WTC11 (cell line): ENCODE measurements at regions not wholly inside any gene's neighbourhood (a gene's known extent, or its start where the extent isn't known, plus 50 kb on each side); places are given as distances from the start of the nearest gene placed in this dataset.

Experiments
- CTCF ChIP-seq: fragments of 200-600 bp; IDR thresholded peaks from 2 replicates; pipeline ENCODE4 v1.8.0; 2022; ENCODE audit warnings: antibody characterized with exemption
- ELF4 ChIP-seq: sonication (generic); formaldehyde crosslinking; IDR thresholded peaks from 2 replicates; pipeline ENCODE4 v1.8.1; 2022; ENCODE audit warnings: low read depth, mild to moderate bottlenecking, moderate library complexity, missing genetic modification reagents
- TCF7 ChIP-seq: sonication (generic); formaldehyde crosslinking; IDR thresholded peaks from 2 replicates; pipeline ENCODE4 v1.8.0; 2022; ENCODE audit warnings: mild to moderate bottlenecking, low read depth, missing genetic modification reagents, moderate library complexity
- ZNF232 ChIP-seq: sonication (generic); formaldehyde crosslinking; IDR thresholded peaks from 2 replicates; pipeline ENCODE4 v1.8.0; 2022; ENCODE audit warnings: mild to moderate bottlenecking, missing genetic modification reagents
- TF ChIP-seq, protein P1 (sequence below): sonication (generic); formaldehyde crosslinking; IDR thresholded peaks from 2 replicates; pipeline ENCODE4 v1.8.1; 2023; ENCODE audit warnings: mild to moderate bottlenecking, moderate library complexity, missing genetic modification reagents

DNA sequence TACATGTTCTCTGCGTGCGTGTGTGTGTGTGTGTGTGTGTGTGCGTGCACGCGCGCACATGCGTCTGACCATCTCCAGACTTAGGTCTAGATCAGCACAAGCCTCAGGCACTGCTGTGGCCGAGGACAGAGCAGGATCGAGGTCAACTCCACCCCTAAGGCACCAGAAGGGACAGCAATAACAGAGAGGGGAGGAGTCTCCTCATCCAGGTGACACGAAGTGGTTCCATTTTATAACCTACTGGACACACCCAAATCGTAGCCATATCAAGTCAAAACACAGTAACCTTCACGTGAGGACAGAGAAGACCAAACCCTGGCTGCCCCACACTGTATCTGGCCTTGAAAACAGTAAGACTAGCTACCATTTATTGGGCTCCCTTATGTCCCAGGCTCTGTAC, 224.1 kb downstream of the FGFR2 start:
- TF ChIP-seq CTCF = no peak
- TF ChIP-seq, protein P1, sequence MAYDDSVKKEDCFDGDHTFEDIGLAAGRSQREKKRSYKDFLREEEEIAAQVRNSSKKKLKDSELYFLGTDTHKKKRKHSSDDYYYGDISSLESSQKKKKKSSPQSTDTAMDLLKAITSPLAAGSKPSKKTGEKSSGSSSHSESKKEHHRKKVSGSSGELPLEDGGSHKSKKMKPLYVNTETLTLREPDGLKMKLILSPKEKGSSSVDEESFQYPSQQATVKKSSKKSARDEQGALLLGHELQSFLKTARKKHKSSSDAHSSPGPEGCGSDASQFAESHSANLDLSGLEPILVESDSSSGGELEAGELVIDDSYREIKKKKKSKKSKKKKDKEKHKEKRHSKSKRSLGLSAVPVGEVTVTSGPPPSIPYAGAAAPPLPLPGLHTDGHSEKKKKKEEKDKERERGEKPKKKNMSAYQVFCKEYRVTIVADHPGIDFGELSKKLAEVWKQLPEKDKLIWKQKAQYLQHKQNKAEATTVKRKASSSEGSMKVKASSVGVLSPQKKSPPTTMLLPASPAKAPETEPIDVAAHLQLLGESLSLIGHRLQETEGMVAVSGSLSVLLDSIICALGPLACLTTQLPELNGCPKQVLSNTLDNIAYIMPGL (CRISPR knock-in tag) = no peak
- TF ChIP-seq ELF4 (CRISPR knock-in tag) = no peak
- no peak for TF ChIP-seq ZNF232 (CRISPR knock-in tag)
- no peak for TF ChIP-seq TCF7 (CRISPR knock-in tag)
